IMR-90 (cell line): ENCODE measurements at regions not wholly inside any gene's neighbourhood (a gene's known extent, or its start where the extent isn't known, plus 50 kb on each side); places are given as distances from the start of the nearest gene placed in this dataset.

Source experiments
- ATAC-seq: fragments of 200-7000 bp; cut with Tn5 transposase; 2 replicates; pipeline ENCODE4 v1.9.1; 2020; ENCODE audit warnings: low read depth, mild to moderate bottlenecking, moderate library complexity
- BruUV-seq: library from RNA; stranded (reverse); fragments of 400-500 nt; replicated peaks from 2 replicates; lab custom pipeline; 2021; lab: Mats Ljungman, UMichigan
- CTCF ChIA-PET: fragments of 300-600 bp; formaldehyde crosslinking; extraction: SDS; loops from one replicate; lab custom pipeline; 2021; ENCODE audit warnings: antibody characterized with exemption; lab: Yijun Ruan, JAX
- POLR2A ChIA-PET: fragments of 300-600 bp; sonication (Branson Sonifier 250); formaldehyde crosslinking; loops from one replicate; lab custom pipeline; 2022; ENCODE audit warnings: antibody characterized with exemption; ENCODE audit not compliant: unreplicated experiment; lab: Charles Lee
- DNase-seq: peaks from one replicate; pipeline ENCODE4 v3.0.0; 2013
- H2AFZ ChIP-seq: replicated peaks from 2 replicates; pipeline ENCODE3; 2013; ENCODE audit warnings: low read length, mild to moderate bottlenecking; ENCODE audit not compliant: poor library complexity
- H2AK5ac ChIP-seq: 2 replicates; pipeline ENCODE4 v1.6.1; 2013; ENCODE audit warnings: low read depth, low read length, inconsistent platforms
- H2AK9ac ChIP-seq: replicated peaks from 2 replicates; pipeline ENCODE3; 2013; ENCODE audit warnings: mild to moderate bottlenecking, low read depth, low read length, moderate library complexity; ENCODE audit not compliant: poor library complexity
- H2BK120ac ChIP-seq: 2 replicates; pipeline ENCODE4 v1.6.1; 2013; ENCODE audit warnings: low read depth, low read length, inconsistent platforms
- H2BK15ac ChIP-seq: 3 replicates; pipeline ENCODE4 v1.6.1; 2013; ENCODE audit warnings: low read depth, low read length, inconsistent platforms
- H2BK20ac ChIP-seq: 2 replicates; pipeline ENCODE4 v1.6.1; 2013; ENCODE audit warnings: low read depth, mild to moderate bottlenecking, inconsistent platforms, low read length, moderate library complexity
- H2BK5ac ChIP-seq: 2 replicates; pipeline ENCODE4 v1.6.1; 2013; ENCODE audit warnings: mild to moderate bottlenecking, low read depth, low read length, inconsistent platforms; ENCODE audit not compliant: poor library complexity, severe bottlenecking
- H3K14ac ChIP-seq: replicated peaks from 2 replicates; pipeline ENCODE4 v1.6.1; 2013; ENCODE audit warnings: low read depth, low read length, inconsistent platforms
- H3K18ac ChIP-seq: 2 replicates; pipeline ENCODE4 v1.6.1; 2013; ENCODE audit warnings: low read depth, low read length, control low read depth
- H3K23ac ChIP-seq: 2 replicates; pipeline ENCODE4 v1.6.1; 2013; ENCODE audit warnings: low read depth, low read length, inconsistent platforms
- H3K27ac ChIP-seq: 2 replicates; pipeline ENCODE4 v1.5.1; 2013; ENCODE audit warnings: mild to moderate bottlenecking, control low read depth, low read length; ENCODE audit not compliant: insufficient read depth
- H3K27me3 ChIP-seq: 2 replicates; pipeline ENCODE4 v1.6.1; 2013; ENCODE audit warnings: low read length; ENCODE audit not compliant: control insufficient read depth, insufficient read depth
- H3K36me3 ChIP-seq: 2 replicates; pipeline ENCODE4 v1.6.1; 2013; ENCODE audit warnings: low read length, mixed read lengths; ENCODE audit not compliant: control insufficient read depth, insufficient read depth
- H3K4ac ChIP-seq: 2 replicates; pipeline ENCODE4 v1.6.1; 2013; ENCODE audit warnings: low read depth, low read length, inconsistent platforms
- H3K4me1 ChIP-seq: 2 replicates; pipeline ENCODE4 v1.6.1; 2013; ENCODE audit warnings: low read length, mixed read lengths; ENCODE audit not compliant: control insufficient read depth, insufficient read depth
- H3K4me2 ChIP-seq: 2 replicates; pipeline ENCODE4 v1.6.1; 2013; ENCODE audit warnings: low read depth, mild to moderate bottlenecking, control low read depth, low read length, moderate library complexity
- H3K4me3 ChIP-seq: 2 replicates; pipeline ENCODE4 v1.5.1; 2013; ENCODE audit warnings: low read depth, mild to moderate bottlenecking, control low read depth, low read length, moderate library complexity; ENCODE audit not compliant: insufficient read depth
- H3K56ac ChIP-seq: 2 replicates; pipeline ENCODE4 v1.6.1; 2013; ENCODE audit warnings: low read length, inconsistent platforms; ENCODE audit not compliant: insufficient read depth; ENCODE audit errors: extremely low read depth
- H3K79me1 ChIP-seq, 2 experiments: 2 replicates each; pipeline ENCODE4 v1.6.1; 2013; ENCODE audit warnings: low read length in 2 of 2, inconsistent platforms in 1 of 2, low read depth in 1 of 2
- H3K9ac ChIP-seq: 2 replicates; pipeline ENCODE4 v1.6.1; 2013; ENCODE audit warnings: low read depth, low read length, control low read depth
- H3K9me1 ChIP-seq: 2 replicates; pipeline ENCODE4 v1.6.1; 2013; ENCODE audit warnings: low read length, inconsistent platforms; ENCODE audit not compliant: insufficient read depth
- H3K9me3 ChIP-seq: 2 replicates; pipeline ENCODE4 v1.6.1; 2013; ENCODE audit warnings: low read length; ENCODE audit not compliant: control insufficient read depth, insufficient read depth
- H4K20me1 ChIP-seq: 2 replicates; pipeline ENCODE4 v1.6.1; 2013; ENCODE audit warnings: low read length, inconsistent platforms; ENCODE audit not compliant: insufficient read depth
- H4K5ac ChIP-seq: 2 replicates; pipeline ENCODE4 v1.6.1; 2013; ENCODE audit warnings: mild to moderate bottlenecking, low read depth, low read length, control low read depth
- H4K8ac ChIP-seq, 2 experiments: 2 replicates each; pipeline ENCODE4 v1.6.1; 2013; ENCODE audit warnings: low read depth in 2 of 2, low read length in 2 of 2, control low read depth in 1 of 2, inconsistent platforms in 1 of 2
- H4K91ac ChIP-seq: 2 replicates; pipeline ENCODE4 v1.6.1; 2013; ENCODE audit warnings: low read depth, low read length, inconsistent platforms; ENCODE audit not compliant: insufficient read depth
- CEBPB ChIP-seq: IDR thresholded peaks from 2 replicates; pipeline ENCODE4 v1.6.1; 2012; ENCODE audit warnings: low read depth, low read length, improper control_type of control experiment
- RFX5 ChIP-seq: IDR thresholded peaks from 2 replicates; pipeline ENCODE4 v1.8.0; 2012; ENCODE audit warnings: low read depth, mild to moderate bottlenecking, low read length, moderate library complexity
- dilution Hi-C: fragments of 300-500 bp; cut with HindIII; formaldehyde crosslinking; loops from one replicate; pipeline ENCODE4 v1.14.3; 2018; ENCODE audit warnings: low sequenced_read_pairs; ENCODE audit not compliant: unreplicated experiment
- in situ Hi-C: fragments of 300-500 bp; cut with MboI; formaldehyde crosslinking; loops from 3 replicates; pipeline ENCODE4 v1.14.3; 2019; ENCODE audit warnings: low sequenced_read_pairs, inconsistent platforms, mixed read lengths
- intact Hi-C: fragments of 100-400 bp; cut with micrococcal nuclease; formaldehyde crosslinking; loops from 2 replicates; pipeline ENCODE4 v1.10.0; 2022

GRCh38 chr12:66822961-66823360 lies 144.1 kb upstream of the GRIP1 start:
- intact Hi-C loops (no loop called here), dilution Hi-C loops (no loop called here), in situ Hi-C loops (no loop called here)
- CTCF ChIA-PET = no interaction called here
- H2AFZ ChIP-seq = no peak overlapping the region
- no peak overlapping the region for H3K14ac ChIP-seq
- no peak overlapping the region for H4K5ac ChIP-seq
- no peak overlapping the region for H3K23ac ChIP-seq
- H3K18ac ChIP-seq = no peak overlapping the region
- no peaks in the 10 kb centered on the region for H3K27me3 ChIP-seq
- H3K9ac ChIP-seq = no peak overlapping the region
- no peak for TF ChIP-seq RFX5
- TF ChIP-seq CEBPB = peak; percentile 51; the same call in 1 of the 2 replicates
- no peak overlapping the region for H3K4me2 ChIP-seq
- no peak overlapping the region for H3K4ac ChIP-seq
- H3K9me1 ChIP-seq = no peaks in the 10 kb centered on the region
- no peak overlapping the region for H3K4me3 ChIP-seq
- H3K9me3 ChIP-seq = no peaks in the 10 kb centered on the region
- H3K36me3 ChIP-seq = no peaks in the 10 kb centered on the region
- no peak overlapping the region for H4K8ac ChIP-seq
- H3K56ac ChIP-seq = no peak overlapping the region
- no peaks in the 10 kb centered on the region for H3K4me1 ChIP-seq
- H2AK5ac ChIP-seq = no peak overlapping the region
- POLR2A ChIA-PET = no interaction called here
- no peak overlapping the region for H2BK15ac ChIP-seq
- H2BK120ac ChIP-seq = no peak overlapping the region
- H2BK20ac ChIP-seq = no peak overlapping the region
- DNase-seq (no peak), ATAC-seq (no peak)
- H3K79me1 ChIP-seq = no peaks in the 10 kb centered on the region
- no peak overlapping the region for H2AK9ac ChIP-seq
- no peak overlapping the region for H2BK5ac ChIP-seq
- H4K20me1 ChIP-seq = no peaks in the 10 kb centered on the region
- no peak overlapping the region for H3K27ac ChIP-seq
- no TSS peak for BruUV-seq
- no peak overlapping the region for H4K91ac ChIP-seq
